GM12865 (cell line): ENCODE measurements at regions not wholly inside any gene's neighbourhood (a gene's known extent, or its start where the extent isn't known, plus 50 kb on each side); places are given as distances from the start of the nearest gene placed in this dataset.

Experiments used
- DNase-seq: peaks from one replicate; pipeline ENCODE4 v3.0.0; 2010; ENCODE audit warnings: low read depth
- H3K4me3 ChIP-seq: 2 replicates; pipeline ENCODE4 v1.5.1; 2011; ENCODE audit warnings: mild to moderate bottlenecking, low read depth, low read length, control low read depth
- TF ChIP-seq, protein P1 (sequence below): IDR thresholded peaks from 2 replicates; pipeline ENCODE4 v1.5.1; 2011; ENCODE audit warnings: low read length, control low read depth, low read depth, inconsistent platforms; ENCODE audit not compliant: insufficient read depth; ENCODE audit errors: missing control alignments

DNA sequence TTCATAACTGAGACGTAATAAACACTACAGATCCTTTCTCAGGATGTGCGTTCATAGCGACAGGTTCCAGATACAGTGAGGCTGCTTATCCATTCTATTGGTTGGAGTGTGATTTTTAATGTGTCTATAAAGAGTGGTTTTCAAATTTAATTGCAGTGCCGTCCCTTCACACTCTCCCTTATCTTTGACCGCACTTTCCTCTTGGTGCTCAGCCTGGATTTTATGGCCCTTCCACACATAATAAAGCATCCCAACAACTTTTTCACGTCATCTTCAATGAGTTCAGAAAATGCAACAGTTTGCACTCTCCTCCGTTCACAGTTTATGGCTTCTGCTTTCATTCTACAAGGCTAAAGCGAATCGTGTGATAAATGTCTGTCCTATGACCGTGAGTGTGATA lies 1209.9 kb downstream of the BCL11B start:
- no peak overlapping the region for H3K4me3 ChIP-seq
- no peak for DNase-seq
- TF ChIP-seq, protein P1, sequence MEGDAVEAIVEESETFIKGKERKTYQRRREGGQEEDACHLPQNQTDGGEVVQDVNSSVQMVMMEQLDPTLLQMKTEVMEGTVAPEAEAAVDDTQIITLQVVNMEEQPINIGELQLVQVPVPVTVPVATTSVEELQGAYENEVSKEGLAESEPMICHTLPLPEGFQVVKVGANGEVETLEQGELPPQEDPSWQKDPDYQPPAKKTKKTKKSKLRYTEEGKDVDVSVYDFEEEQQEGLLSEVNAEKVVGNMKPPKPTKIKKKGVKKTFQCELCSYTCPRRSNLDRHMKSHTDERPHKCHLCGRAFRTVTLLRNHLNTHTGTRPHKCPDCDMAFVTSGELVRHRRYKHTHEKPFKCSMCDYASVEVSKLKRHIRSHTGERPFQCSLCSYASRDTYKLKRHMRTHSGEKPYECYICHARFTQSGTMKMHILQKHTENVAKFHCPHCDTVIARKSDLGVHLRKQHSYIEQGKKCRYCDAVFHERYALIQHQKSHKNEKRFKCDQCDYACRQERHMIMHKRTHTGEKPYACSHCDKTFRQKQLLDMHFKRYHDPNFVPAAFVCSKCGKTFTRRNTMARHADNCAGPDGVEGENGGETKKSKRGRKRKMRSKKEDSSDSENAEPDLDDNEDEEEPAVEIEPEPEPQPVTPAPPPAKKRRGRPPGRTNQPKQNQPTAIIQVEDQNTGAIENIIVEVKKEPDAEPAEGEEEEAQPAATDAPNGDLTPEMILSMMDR: no peak

DNA sequence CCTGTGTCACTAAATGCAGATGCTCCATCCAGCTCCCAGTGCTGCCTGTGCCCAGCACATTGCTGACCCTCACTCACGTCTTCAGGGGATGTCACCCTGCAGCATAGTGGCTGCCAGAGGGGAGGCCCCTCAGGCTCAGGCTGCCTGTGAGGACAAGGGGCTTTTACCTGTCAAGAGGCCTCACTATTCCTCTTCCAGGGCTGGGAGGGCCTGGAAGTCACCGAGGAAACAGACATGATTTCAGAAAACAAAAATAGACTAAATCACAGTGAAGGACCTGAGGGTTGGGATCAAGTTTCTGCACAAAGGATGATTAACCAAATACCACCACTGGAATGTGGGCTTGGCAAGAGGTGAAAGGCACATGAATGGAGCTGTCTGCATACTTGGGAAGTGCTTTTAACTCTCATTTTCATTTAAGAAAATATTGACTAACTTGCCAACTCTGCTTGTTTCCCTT lies 1202.3 kb downstream of the BCL11B start:
- TF ChIP-seq, protein P1: no peak
- no peak overlapping the region for H3K4me3 ChIP-seq
- DNase-seq: no peak

DNA sequence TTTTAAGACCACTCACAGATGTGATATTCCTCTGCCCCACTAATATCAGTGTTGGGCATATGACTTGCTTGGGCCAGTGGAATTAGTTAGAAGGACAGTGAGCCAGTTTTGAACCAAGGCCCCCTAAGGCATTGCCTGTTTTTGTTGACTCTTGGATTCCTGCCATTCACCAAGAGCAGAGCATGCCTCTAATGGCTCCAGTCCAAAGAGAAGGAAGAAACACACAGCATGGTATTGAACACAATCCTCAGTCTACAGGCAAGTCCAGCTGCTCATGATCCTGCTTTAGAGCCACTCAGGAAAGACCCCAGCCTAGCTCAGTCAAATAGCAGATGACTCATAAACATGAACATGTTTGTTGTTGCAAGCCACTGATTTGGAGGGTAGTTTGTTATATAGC lies 1201.5 kb downstream of the BCL11B start:
- TF ChIP-seq, protein P1: no peak
- no peak overlapping the region for H3K4me3 ChIP-seq
- no peak for DNase-seq

DNA sequence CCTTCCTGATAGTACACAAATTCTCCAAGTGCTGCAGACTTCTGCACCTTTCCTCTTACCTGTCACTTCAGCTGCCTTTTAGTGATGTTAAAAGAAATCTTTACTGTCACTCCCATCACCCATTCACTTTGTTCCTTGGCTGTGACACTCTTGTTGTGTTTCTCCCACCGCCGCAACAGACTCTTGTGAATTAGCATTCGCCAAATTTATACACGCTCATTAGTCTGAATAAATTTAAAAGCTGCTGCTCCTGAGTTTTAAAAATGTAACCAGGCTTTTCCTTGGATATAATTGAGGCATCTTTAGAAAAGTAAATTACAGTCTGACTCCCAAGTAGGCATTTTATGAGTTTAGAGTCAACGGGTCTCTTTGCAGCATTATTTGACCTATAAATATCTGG lies 1197.9 kb downstream of the BCL11B start:
- TF ChIP-seq, protein P1: no peak

DNA sequence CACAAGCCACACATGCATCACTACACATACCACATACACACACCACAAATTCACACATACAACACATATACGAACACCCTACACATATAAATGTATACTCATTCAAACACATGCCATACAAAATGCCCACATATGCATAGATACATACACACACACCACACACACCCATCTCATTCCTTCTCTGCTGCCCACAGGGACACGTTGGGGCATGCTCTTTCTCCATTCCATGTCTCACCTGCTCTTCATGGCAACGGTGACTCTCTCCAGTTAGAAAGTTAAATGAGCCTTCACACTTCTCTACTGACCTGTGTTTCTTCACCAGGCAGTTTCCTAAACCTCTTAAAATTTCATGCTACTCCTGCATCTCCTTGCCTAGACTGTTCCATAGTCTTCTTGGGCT lies 1194.8 kb downstream of the BCL11B start:
- no peak overlapping the region for H3K4me3 ChIP-seq
- TF ChIP-seq, protein P1: no peak
- DNase-seq: no peak

More for the DNA sequence above, 1197.9 kb downstream of the BCL11B start:
- no peak overlapping the region for H3K4me3 ChIP-seq
- DNase-seq: no peak

DNA sequence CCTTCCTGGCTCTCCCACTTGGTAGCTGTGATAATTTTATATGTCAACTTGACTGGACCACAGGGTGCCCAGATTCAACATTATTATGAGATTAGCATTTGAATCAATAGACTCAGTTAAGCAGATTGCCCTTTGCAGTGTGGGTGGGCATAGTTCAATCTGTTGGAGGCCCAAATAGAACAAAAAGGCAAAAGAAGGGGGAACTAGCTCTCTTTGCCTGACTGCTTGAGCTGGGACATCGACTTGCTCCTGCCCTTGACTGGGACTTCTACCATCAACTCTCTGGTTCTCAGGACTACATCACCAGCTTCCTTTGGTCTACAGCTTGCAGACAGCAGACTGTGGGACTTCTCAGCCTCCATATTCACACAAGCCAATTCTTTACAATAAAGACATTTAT lies 1189.2 kb downstream of the BCL11B start:
- TF ChIP-seq, protein P1: no peak
- no peak for DNase-seq
- H3K4me3 ChIP-seq: no peak overlapping the region

DNA sequence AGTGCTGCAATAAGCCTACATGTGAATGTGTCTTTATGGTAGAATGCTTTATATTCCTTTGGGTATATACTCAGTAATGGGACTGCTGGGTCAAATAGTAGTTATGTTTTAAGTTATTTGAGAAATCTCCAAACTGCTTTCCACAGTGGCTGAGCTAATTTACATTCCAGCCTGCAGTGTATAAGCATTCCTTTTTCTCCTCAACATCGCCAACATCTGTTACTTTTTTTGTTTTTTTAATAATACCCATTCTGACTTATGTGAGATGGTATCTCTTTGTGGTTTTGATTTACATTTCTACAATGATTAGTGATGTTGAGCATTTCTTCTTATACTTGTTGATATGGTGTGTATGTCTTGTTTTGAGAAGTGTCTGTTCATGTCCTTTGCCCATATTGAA lies 1186.2 kb downstream of the BCL11B start:
- DNase-seq: no peak
- H3K4me3 ChIP-seq: no peak overlapping the region
- TF ChIP-seq, protein P1: no peak
